GM19463 (cell line): ENCODE measurements at regions not wholly inside any gene's neighbourhood (a gene's known extent, or its start where the extent isn't known, plus 50 kb on each side); places are given as distances from the start of the nearest gene placed in this dataset.

Experiments used
- ATAC-seq: cut with Tn5 transposase; IDR thresholded peaks from one replicate; pipeline ENCODE4 v1.9.1; 2021; ENCODE audit warnings: mild to moderate bottlenecking, moderate library complexity; ENCODE audit not compliant: unreplicated experiment

DNA sequence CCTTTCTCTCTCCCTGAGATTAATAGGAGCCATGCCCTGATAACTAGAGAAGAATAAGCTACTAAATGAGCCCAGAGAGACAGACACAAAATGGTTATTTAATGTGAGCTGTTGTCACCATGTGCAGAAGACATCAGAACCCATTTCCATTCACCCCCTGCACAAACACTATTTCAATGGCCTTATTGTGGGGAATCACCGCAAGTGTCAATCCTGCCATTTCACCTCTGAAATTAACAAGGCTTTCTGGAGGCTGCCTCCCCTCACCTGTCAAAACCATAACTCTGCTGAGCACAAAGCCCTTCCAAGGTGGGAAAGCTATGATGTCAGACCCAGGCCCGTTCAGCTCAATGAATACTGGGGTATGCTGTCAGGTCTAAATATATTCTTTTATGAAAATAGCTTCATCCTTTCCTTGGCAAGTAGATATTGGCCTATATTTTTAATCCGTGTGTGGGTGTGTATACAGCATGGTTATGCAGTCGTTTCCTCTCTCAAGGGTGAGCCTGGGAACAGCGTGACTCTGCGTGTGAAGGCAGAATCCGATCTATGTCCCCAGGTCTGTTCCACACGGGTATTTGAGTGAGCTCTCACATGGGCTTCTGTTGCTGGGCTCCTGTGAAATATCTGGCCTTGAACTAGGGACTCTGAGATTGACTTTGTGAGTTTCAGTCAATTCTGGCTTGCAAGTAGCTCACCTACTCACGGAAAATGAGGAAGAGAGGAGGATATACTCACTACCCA, 266.3 kb downstream of the FBXW7 start:
- ATAC-seq, result no peak

DNA sequence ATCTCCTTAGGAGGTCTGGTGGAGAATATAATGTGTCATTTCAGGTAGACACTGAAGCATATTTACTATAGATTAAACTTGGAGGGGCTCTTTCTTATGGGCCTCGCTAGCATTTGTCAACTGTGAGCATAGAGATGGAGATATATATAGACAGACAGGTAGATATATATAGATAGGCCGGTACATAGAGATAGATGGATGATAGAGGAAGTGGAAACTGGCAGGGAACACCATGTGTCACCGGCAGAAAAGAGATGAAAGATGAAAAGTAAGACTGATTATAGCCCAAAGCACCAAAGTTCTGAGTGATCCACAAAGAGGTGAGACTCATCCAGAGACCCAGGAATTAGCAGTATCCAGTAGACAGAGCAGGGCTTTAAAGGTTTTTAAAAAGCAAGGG, 268.1 kb downstream of the FBXW7 start:
- no peak for ATAC-seq

DNA sequence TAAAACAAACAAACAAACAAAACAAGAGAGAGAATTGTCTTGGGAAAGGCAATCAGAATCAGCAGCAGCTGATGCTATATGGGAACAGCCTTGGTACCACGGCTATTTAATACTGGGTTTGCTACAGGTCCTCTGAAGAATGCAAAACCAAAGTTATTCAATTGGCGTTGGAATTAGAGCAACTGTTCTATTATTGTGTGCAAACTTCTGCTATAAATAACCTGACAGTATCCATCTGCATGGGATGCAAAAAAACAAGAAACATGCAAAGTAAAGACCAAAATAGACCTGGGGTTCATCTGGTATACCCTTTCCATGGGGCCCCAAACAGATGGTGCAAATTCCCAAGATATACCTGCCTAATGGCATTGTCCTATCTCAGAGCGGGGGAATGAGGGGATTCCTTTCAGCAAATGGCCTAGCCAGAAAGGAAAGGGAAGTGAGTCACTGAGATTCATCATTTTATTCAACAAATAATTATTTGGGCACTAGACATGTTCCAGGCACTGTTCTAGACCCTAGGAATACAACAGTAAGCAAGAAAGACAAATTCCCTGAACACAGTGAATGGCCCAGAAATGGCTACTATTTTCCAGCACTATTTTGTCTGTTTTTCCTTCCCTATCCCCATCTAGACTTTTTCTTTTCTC, 268.9 kb downstream of the FBXW7 start:
- ATAC-seq, result no peak

DNA sequence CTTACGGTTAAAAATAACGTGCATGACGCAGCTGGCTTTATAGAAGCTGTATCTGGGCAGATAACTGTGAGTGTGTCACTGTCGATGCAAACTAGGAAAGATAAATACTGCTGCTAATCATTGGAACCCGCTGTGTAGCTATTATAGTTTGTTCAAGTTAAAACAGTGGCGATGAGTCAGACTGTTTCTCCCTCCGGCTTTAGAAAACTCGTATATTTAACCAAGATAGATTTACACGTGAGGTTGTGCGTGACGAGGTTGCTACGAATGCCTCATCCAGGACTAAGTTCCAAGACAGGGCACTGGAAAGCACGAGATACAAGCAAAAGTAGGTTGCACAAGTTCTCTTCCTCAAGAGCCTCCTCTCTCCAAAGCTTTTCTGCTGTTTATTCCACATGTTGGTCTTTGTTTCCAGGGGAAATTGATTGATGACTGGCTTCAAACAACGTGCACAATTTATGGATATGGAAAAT, 270.7 kb downstream of the FBXW7 start:
- ATAC-seq, result no peak

DNA sequence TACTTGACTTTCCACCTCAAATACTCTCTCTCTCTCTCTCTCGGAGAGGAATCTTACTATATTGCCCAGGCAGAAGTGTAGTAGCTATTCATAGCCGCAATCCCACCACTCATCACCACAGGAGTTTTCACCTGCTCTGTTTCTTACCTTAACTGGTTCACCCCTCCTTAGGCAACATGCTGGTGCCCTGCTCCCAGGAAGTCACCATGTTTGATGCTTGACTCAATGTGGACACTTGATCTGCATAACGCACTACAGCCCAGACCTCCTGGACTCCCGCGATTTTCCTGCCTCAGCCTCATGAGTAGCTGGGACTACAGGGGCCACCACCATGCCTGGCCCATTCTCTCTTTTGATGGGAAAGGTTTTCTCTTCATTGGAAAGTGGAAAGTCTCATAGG, 271.8 kb downstream of the FBXW7 start:
- ATAC-seq, result no peak

DNA sequence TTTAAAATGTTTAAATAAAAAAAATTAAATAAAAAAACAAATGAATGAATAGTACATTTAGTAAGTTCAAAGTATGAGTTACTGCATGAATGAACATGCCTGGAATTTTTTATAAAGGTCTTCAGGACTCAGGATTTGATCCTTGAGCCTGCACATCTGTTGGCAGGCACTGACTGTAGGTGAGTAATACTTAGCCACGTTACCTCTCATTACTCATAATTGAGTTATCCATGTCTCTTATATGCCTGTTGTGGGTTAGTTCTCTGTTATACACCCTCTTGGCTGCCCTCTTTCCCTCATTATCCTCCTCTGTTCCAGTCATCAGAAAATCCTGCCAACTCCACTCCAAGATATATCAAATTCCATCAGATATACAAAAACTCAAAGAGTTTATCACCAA, 276.0 kb downstream of the FBXW7 start:
- ATAC-seq, result no peak

DNA sequence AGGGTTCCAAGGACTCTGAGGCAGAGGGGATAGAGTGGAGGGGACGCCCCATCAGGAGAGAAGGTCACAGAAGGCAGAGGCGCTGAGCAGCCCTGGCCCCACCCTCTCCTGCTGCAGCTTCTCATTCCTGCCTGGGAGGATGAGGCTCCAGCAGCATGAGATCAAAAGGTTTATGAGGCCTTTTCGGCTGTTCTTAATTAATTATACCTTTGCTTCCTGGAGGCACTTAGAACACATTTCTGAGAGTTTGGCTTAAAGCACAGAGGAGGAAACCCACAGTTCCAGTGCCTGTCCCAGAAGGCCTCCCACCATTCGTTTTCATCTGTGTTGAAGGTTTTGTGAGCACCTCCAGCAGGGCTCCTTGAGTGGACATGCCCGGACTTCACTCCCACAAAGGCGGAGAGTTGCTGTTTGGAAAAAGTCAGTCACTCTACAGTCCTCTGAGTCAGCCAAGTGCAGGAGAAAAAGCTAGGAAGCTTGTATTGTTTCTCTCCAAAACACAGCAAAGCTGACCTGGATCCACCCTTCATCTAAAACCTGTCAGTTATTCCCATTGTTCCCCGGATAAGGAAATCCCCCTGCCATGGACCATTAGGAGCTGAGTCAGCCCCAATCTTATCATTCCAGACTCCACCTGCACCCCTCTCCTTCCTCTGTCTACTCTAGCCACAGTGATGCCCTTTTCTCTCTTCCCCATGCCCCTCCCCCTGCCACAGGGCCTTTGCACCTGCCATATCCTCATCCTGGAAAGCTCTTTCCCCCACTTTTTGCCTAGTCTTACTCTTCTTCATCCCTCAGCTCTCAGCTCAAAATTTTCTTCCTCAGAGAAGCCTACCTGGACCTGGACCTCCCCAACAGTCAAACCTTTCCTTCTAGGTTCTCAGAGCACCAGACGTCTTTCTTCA, 276.8 kb downstream of the FBXW7 start:
- ATAC-seq, result no peak

DNA sequence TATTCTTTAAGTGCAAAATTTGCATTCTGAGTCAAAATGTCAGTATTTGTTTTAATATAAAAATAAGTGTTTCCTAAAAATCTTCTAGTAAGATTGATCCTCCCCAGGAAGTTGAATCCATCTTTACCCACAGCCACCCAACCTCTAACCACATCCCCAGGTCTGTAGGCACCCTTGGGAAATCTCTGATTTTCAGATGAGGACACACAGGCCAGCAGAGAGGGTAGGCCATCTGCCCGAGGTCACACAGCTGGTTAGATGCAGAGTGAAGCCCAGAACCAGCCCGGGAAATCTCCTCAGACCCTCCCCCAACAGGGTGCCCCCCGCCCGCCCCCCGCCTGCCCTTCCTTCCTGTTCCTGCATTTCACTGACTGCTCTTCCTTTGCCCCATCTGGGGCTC, 277.5 kb downstream of the FBXW7 start:
- ATAC-seq, result no peak

DNA sequence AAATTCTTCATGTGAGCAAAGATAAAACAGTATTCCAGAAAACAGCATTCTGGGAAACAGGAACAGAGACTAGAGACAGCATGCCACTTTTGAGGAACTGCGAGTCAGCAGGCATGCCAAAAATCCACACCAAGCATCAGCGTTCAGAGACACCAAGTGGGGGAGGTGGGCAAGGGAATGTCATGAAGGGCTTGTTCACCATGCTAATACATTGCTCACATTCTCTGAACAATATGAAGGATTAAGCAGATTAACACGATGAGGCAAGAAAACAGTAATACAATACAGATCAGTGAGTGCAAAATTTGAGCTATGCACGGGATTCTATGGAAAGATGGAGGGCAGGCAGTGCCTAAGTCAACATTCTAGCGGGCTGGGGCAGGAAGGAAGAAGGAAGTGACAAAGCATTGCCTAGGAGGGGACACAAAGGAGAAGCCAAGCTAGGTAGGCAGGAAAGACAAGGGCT, 278.3 kb downstream of the FBXW7 start:
- ATAC-seq, result no peak

DNA sequence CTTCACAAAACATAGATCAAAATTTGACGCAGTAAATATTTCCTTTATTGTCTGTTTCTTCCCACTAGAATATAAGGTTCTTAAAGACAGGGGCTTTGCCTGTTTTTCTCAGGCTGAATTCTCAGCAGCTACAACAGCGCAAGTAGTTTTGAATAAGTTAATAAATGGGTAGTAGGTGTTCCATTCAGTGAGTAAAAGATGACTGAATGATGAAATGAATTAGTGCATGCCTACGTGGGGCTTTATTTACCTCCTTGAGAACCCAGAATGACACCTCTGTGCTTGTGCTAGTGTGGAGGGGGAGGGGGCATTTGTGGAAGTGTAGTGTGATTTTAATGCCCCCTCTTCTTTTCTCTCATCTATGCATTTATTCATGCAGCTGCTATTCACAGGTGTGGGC, 278.9 kb downstream of the FBXW7 start:
- no peak for ATAC-seq

DNA sequence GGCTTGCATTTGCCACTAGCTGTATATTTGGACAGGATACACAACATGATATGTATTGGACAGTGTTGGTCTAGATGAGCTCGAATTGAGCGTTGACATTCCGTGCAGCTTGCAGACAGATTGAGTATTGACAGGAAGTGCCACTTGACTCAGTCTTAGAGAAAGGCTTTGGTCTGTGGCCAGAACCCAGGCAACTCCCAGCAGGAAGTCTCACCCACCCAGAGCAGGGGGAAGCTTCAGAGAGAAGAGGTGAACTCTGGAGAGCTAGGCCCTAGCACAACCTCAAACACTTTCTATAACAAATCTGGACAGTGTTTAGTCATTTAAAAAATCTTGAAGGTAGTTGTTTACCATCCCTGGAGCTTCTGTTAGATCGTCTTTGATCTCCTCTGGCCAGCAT, 280.5 kb downstream of the FBXW7 start:
- ATAC-seq, result peak; percentile 86

DNA sequence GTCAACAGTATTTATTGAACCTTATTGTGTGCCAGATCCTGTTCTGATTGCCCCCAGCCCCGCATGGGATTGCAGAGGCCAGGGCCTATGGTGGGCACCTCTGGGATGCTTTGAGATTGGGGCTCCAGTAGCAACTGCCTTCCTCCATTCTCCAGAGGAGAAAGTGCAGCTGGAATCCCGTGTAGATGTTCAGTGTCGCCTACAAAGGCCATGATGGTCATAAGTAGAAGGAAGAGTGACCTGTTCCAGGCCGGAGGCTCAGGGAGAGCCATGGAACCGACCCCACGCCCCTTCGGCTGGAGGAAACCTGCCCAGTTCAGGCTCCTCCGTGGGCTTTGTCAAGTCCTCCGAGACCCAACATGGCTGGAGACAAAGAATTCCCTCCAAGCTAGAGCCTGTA, 287.5 kb downstream of the FBXW7 start:
- ATAC-seq, result no peak

DNA sequence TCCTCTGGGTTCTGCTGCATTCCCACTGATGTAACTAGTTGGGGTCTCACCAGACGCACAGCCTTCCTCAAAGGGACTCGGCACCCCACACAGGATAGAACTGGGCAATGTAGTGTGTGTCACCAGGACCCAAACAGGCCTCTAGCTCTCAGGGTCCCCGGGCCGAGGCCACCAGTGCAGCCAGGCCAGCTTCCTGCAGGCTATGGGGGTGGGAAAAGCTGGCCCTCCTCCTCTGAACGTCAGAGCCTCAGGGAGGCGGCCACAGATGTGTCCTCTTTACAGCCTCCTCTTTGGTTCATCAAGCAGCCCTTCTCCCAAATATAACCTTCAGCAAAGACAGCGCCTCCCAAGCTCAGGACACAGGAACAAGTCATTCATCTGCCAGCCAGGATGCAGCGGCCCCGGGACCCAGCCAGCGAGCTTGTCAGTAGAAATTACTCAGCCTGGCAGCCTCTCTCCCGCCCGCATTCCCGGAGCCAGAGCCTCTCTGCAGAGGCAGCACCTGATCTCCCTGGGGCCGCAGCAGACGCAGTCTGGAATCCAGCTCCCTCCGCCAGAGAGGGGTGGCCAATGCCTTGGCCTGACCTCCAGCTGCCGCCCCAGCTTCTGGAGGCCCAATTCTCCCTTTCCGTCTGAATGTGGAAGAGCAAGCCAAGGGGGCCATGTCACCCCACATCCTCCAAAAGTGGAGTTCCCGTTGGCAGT, 288.5 kb downstream of the FBXW7 start:
- no peak for ATAC-seq

DNA sequence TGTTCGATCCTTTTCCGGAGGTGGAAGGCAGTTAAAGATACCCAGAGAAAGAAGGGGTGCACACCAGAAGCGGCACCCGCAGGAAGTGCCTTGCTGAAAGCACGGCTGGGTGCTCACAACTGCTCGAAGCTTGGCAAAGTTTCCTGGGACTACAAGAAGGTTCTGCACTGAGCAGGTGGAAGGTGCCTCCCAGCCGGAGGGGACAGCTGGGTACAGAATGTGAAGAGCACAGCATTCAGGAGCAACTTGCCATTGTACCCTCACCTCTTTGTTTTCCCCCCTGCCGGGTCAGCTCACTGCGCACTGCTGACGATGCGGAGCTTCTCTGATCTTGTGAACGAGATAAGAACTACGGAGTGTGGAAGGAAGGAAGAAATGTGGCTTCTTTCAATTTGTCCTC, 289.2 kb downstream of the FBXW7 start:
- ATAC-seq, result no peak

DNA sequence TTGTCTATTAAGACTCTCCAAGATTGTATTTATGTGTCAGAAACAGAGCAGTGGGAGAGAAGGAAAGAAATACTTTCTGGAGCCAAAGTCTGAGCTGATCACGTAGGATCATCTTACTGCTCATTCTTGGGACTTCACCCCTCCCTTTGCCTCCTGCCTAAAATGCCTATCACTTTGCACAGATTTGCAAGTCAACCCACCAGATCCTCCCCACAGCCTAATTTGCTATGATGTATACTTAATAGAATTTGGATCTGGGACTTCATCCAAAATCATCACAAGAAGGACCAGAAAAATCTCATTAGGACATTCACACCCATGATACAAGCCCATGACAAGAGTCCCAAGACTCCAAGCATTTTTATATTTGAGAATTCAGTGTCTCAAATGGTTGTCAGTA, 290.2 kb downstream of the FBXW7 start:
- no peak for ATAC-seq

DNA sequence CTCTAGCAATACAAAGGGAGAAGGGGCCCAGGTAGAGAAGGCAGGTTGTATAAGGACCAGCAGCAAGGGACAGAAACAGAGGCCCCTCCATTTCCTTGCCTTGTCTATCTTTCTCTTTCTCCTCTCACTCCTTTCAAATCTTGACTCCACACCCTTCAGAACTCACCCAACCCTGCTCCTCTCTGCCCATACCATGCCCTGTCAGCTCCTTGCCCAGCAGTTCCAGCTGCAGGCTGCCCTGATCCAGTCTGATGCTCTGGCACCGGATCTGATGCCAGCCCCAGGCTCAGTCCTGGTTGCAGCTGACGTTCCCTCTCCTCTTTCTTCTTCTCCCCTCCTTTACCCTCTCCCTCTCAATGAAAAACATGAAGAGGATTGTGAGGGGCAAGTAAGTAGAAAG, 291.2 kb downstream of the FBXW7 start:
- no peak for ATAC-seq

DNA sequence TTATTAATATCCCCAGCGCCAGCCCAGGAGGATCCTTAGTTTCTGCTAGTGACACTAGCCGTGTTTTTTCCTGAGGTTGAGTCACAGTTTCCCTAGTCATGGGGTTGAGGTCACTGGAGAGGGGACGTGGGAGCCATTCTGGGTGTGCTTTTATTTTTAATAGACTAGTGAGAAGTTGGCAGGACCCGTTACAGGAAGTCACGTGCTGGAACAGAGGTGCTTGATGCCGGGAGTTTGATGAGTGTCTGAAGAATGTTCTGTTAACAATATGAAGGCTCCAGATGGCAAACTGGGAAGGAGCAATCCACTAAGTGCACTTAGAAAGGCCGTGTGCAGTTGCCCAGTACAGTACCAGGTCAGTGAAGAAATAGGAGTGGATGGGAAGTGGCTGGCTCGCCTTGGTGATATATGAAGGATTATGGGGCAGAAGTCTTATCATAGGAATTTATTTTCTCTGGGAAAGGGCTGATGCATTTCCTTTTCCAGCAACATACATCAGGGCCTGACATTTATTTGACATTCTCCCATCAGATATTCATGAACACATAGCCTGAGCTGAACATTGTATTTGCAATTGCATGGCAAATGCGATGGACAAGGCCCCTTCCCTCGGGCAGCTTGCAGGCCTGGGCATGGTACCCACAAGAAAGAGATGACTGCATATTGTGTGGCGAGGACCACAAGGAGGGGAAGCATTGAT, 291.8 kb downstream of the FBXW7 start:
- ATAC-seq, result no peak

DNA sequence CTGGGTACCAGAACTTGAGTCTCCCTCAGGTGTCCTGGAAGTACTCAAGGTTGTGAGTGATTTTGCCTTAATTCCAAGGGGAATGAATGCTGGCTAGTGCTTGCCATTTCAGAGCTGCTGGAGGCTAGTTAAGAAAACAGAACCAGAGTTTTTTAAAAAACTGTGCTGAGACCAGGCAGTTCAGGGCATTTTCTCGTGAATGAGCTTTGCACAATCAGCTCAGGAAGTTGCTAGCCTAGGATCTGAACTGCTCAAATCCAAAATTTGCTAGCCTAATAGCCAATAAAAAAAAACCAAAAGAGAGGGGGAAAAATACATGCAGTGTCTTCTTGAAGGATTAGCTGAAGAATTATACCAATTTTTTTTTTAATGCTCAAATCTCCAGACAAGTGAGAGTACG, 292.7 kb downstream of the FBXW7 start:
- no peak for ATAC-seq

DNA sequence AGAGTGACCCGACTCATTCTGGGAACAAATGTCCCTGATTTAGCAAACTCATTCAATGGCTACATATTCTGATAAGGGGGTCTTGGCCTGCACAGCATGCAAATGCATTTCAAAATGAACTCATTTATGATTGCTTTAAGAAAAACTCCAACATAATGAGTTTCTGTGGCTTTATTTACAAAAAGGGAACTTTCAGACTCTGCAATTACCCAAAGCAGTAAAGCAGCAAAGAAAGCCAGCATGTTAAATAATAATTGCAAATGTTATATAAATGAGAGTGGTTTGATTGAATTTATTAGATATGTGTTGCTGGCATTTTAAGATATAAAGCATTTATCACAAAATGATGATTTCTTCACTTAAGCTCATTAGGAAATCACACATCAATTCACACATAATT, 295.7 kb downstream of the FBXW7 start:
- no peak for ATAC-seq

DNA sequence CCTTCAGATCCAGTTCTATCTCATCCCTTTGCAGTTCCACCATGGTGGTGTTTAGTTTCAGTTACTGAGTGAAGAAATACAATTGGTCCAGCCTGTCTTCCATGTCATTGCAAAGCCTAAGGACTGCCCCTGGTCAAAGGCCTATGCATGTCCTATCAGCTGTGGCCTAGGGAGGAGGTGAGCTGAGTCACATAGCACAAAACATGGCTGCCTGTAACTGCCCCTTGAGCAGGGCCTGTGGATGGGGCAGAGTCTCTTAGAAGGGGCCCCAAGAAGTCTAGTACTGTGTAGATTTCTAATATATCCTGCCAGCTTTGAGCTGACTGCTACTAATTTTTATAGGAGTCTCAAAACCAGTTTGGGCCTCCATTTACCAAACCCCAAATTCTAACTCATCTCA, 296.7 kb downstream of the FBXW7 start:
- ATAC-seq, result no peak
